GM10266 (cell line): ENCODE measurements at regions not wholly inside any gene's neighbourhood (a gene's known extent, or its start where the extent isn't known, plus 50 kb on each side); places are given as distances from the start of the nearest gene placed in this dataset.

ENCODE experiments used
- DNase-seq: peaks from one replicate; pipeline ENCODE4 v3.0.0; 2012; ENCODE audit errors: extremely low spot score
- TF ChIP-seq, protein P1 (sequence below): IDR thresholded peaks from 2 replicates; pipeline ENCODE4 v1.5.1; 2012; ENCODE audit warnings: mild to moderate bottlenecking, low read depth; ENCODE audit not compliant: control insufficient read depth, insufficient read depth; ENCODE audit errors: missing control alignments

DNA sequence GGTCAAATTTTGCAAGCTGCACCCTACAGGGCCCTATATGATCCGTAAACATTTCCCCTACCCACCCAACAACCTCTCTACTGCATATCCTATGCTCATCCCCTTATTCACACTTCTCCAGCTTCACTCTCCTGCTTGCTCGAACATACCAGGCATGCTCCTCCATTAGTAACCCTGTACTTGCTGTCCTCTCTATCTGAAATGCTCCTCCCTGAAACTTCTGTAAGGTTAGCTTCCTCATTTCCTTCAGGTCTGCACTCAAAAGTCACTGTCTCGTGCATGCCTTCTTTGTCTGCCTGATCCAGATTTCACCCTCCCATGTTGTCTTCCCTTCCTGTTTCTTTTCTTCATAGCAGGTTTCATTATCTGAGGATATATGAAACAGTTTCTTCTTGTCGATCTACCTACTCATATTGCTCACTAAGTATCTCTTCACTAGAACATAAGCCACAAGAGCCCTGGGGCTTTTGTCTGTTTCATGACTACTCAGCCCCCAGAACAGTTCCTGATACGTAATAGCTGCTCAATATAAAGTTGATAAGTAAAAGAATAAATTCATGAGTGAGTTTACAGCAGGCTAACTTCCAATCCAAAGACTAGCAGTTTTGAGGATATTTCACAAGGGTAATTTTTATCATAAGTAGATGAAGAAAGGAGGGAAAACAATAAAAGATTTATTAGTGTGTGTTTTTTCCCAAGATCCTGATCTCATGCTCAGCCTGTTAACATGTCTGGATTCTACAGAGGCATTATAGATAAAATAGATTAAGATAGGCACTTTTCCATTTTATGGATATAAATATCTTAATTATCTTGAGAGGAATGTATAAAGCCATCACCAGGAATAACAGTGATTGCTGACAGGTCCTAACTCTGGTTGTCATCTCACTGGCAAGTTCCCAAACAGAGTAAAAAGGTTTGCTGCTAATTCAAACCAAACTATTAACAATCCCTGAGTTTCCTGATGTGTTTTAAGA is 392.5 kb upstream of the ESRRG start:
- TF ChIP-seq, protein P1, sequence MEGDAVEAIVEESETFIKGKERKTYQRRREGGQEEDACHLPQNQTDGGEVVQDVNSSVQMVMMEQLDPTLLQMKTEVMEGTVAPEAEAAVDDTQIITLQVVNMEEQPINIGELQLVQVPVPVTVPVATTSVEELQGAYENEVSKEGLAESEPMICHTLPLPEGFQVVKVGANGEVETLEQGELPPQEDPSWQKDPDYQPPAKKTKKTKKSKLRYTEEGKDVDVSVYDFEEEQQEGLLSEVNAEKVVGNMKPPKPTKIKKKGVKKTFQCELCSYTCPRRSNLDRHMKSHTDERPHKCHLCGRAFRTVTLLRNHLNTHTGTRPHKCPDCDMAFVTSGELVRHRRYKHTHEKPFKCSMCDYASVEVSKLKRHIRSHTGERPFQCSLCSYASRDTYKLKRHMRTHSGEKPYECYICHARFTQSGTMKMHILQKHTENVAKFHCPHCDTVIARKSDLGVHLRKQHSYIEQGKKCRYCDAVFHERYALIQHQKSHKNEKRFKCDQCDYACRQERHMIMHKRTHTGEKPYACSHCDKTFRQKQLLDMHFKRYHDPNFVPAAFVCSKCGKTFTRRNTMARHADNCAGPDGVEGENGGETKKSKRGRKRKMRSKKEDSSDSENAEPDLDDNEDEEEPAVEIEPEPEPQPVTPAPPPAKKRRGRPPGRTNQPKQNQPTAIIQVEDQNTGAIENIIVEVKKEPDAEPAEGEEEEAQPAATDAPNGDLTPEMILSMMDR: no peak
- no peak for DNase-seq

DNA sequence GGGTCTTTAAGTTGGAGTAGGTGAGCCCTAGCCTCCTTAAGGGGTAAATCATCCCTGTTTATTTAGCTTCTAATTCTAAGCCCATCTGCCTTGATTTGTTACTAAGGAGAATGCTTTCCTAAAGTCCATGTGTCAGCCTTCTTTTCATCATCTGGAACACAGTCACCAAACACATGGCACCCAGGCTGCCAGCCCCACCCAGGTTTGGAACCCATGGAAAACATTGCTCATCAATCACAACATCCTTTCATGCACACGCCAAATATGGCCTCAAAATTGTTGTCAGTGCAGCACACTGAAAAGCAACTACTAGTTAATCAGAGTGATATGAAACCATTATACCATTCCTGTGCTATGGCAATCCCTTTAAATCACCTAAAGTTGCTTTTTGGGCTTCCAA is 386.7 kb upstream of the ESRRG start:
- TF ChIP-seq, protein P1: no peak
- no peak for DNase-seq

DNA sequence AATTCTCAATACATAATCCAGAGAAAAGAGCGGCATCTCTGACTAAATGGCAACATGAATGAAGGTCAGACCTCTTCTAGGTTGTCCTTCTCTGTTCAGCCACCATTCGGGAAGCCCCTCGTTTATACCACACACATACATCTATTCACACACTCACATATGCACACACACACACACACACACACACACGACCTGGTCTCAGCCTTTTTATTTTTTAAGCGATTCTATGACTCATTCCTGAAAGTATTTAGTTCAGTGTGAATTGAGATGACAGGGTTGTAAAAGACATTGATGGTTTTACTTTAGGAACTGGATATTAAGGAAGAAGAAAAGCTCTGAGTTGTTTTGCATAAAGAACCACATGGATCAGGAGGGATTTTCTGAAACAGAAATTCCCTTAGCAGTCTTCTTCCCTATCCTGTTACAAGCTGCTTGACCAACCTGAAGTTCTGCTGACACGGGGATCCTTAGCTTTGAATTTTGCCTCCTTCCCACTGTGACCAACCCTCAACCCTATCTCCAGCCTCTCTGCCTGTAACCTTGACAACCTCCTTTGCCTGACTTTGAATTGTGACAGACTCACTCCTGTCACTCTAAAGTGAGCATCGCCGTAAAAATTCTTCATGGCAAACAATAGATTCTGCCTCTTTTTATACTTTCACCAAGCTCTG is 383.1 kb upstream of the ESRRG start:
- no peak for DNase-seq
- TF ChIP-seq, protein P1: no peak

DNA sequence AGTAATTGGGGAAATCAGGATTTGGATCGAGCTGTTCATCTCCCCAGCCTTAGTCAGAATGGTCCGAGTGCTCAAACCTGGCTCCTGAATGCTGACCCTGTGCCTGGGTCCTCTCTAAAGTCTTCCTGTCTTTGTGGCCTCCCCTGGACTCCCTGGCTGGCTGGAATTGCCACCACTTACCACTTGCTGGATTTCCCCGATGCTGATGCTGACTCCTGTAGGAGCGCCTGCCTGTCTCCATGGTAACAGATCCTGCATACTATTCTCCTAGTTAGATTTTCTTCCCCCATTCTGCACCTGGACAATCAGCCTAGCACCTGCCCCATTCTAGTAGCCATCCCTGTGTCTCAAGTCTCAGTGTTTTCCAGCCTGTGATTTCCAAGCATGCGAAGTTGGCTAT is 382.2 kb upstream of the ESRRG start:
- TF ChIP-seq, protein P1: no peak
- no peak for DNase-seq

DNA sequence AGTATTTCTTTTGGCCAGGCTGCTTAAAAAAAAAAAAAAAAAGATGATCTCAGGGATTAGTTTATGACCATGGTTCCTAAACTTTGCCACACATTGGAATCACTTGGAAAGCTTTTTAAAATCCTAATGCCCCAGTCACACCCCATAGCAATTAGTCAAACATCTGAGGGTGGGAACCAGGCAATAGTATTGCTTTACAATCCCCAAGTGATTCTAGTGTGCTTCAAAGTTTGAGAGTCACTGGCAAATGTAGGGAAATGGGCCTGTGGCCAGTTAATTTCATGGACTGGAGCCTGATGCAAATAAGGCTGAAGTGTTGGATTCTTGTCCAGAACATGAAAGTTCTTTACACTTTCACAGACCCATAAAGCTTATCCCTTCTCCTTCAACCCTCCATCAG is 374.6 kb upstream of the ESRRG start:
- TF ChIP-seq, protein P1: no peak
- DNase-seq: no peak

DNA sequence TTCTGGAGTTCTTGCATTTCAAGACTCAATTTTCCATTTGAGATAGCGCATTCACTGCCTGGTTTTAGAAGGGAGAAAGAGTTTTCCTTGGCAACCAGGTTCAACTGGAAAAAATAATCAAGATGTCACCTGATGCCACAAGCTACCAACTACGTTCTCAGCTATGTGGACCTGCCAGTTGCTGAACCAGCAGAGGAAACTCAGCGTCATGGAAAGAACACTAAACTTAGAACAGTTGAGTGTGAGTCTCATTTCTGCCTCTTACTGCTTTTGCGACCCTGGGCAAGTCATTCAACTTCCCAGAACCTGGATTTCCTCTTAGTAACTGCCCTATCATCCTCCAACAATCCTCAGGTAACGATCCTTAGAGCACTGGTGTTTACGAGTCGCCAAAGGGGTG is 373.0 kb upstream of the ESRRG start:
- TF ChIP-seq, protein P1: no peak
- no peak for DNase-seq
